Tibial nerve (tissue), 4 donors: ENCODE measurements at regions not wholly inside any gene's neighbourhood (a gene's known extent, or its start where the extent isn't known, plus 50 kb on each side); places are given as distances from the start of the nearest gene placed in this dataset.

Experiments
- CTCF ChIP-seq, 5 experiments: fragments of 200-600 bp in 3 of 5; fragments of 450-650 bp in 2 of 5; sonication (generic) in 3 of 5; IDR thresholded peaks; one replicate each; pipeline ENCODE4 v1.5.1; 2016 to 2019; ENCODE audit warnings: antibody characterized with exemption in 5 of 5, mild to moderate bottlenecking in 3 of 5, moderate library complexity in 2 of 5
- EP300 ChIP-seq, 2 donors: sonication (generic); formaldehyde crosslinking; IDR thresholded peaks; one replicate each; pipeline ENCODE4 v1.6.1; 2017; ENCODE audit warnings: antibody characterized with exemption in 2 of 2, mild to moderate bottlenecking in 1 of 2

GRCh38 chr6:169880516-169880915 is 129.1 kb downstream of the ERMARD start:
- TF ChIP-seq CTCF (IDR thresholded peaks at IDR 0.05) (no peak), EP300 (IDR thresholded peaks at IDR 0.05) (no peak)
